ENCODE measurements at regions not wholly inside any gene's neighbourhood (a gene's known extent, or its start where the extent isn't known, plus 50 kb on each side); places are given as distances from the start of the nearest gene placed in this dataset.
A peak's percentile ranks its signal among the peaks of the same experiment; 100 is the strongest.

DNA sequence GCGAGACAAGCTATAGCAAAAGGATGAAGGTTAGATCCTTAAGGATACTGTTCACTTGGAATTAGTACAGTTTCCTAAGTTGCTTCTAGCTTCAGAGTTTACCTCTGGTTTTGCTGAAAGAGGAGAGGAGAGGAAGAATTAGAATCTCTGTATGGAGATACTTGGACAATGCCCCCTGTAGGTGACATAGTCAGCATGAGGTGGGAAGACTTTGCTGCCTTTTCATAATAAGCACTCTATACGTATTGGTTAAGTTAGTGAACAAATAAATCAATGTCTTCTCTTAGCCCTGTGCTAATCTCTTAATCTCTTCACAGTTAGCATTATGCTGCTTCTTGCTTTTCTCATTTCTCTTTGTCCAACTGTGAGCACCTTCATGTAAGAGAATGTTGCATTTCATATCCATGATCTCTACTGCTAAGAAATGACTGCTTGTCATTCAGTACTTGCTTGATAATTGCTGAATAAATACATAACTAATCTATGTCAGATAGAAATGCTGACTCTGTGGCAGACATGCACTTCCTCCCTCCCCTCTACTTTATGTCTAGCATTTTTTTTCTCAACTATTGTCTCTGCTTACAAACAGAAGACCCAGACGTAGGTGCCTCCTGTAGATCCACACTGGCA lies 527.2 kb downstream of the GBA3 start:
- Histone ChIP-seq H3K79me2 (replicated peaks; ENCODE audit: insufficient read depth, low read length) (no peaks in the 10 kb centered on the region), H4K20me1 (ENCODE audit: insufficient read depth) (no peaks in the 10 kb centered on the region), H3K4me2 (ENCODE audit: low read length) (no peak overlapping the region), H3F3A (ENCODE audit: insufficient read depth, low read length, poor library complexity, severe bottlenecking) (no peaks in the 10 kb centered on the region), H3K9ac (ENCODE audit: low read length) (peak overlapping the region; percentile 35), H3K27me3 (ENCODE audit: insufficient read depth, low read depth, low read length) (no peaks in the 10 kb centered on the region), H3K36me3 (ENCODE audit: insufficient read depth, low read length) (no peaks in the 10 kb centered on the region), H3K9me3 (ENCODE audit: low read length) (no peaks in the 10 kb centered on the region), H3K27ac (ENCODE audit: low read length) (peak overlapping the region; percentile 84), H3K9me2 (ENCODE audit: insufficient read depth, low read length) (no peaks in the 10 kb centered on the region), H2AFZ (ENCODE audit: low read depth, low read length) (peak overlapping the region; percentile 10), H3K4me3 (ENCODE audit: low read length) (peak overlapping the region; percentile 19)
- TF ChIP-seq RAD21 (conservative IDR thresholded peaks at IDR 0.05) (peak; percentile 40), SMC3 (conservative IDR thresholded peaks at IDR 0.05; ENCODE audit: poor library complexity) (peak; percentile 42), EP300 (conservative IDR thresholded peaks at IDR 0.05; ENCODE audit: poor library complexity, severe bottlenecking) (peak; percentile 88), POLR2AphosphoS5 (IDR thresholded peaks at IDR 0.05) (peak; percentile 62), MXI1 (conservative IDR thresholded peaks at IDR 0.05; ENCODE audit: poor library complexity, severe bottlenecking) (no peak)
- TF ChIP-seq, protein P1, sequence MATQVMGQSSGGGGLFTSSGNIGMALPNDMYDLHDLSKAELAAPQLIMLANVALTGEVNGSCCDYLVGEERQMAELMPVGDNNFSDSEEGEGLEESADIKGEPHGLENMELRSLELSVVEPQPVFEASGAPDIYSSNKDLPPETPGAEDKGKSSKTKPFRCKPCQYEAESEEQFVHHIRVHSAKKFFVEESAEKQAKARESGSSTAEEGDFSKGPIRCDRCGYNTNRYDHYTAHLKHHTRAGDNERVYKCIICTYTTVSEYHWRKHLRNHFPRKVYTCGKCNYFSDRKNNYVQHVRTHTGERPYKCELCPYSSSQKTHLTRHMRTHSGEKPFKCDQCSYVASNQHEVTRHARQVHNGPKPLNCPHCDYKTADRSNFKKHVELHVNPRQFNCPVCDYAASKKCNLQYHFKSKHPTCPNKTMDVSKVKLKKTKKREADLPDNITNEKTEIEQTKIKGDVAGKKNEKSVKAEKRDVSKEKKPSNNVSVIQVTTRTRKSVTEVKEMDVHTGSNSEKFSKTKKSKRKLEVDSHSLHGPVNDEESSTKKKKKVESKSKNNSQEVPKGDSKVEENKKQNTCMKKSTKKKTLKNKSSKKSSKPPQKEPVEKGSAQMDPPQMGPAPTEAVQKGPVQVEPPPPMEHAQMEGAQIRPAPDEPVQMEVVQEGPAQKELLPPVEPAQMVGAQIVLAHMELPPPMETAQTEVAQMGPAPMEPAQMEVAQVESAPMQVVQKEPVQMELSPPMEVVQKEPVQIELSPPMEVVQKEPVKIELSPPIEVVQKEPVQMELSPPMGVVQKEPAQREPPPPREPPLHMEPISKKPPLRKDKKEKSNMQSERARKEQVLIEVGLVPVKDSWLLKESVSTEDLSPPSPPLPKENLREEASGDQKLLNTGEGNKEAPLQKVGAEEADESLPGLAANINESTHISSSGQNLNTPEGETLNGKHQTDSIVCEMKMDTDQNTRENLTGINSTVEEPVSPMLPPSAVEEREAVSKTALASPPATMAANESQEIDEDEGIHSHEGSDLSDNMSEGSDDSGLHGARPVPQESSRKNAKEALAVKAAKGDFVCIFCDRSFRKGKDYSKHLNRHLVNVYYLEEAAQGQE (IDR thresholded peaks at IDR 0.05; ENCODE audit: borderline replicate concordance), result no peak
- TF ChIP-seq, protein P2, sequence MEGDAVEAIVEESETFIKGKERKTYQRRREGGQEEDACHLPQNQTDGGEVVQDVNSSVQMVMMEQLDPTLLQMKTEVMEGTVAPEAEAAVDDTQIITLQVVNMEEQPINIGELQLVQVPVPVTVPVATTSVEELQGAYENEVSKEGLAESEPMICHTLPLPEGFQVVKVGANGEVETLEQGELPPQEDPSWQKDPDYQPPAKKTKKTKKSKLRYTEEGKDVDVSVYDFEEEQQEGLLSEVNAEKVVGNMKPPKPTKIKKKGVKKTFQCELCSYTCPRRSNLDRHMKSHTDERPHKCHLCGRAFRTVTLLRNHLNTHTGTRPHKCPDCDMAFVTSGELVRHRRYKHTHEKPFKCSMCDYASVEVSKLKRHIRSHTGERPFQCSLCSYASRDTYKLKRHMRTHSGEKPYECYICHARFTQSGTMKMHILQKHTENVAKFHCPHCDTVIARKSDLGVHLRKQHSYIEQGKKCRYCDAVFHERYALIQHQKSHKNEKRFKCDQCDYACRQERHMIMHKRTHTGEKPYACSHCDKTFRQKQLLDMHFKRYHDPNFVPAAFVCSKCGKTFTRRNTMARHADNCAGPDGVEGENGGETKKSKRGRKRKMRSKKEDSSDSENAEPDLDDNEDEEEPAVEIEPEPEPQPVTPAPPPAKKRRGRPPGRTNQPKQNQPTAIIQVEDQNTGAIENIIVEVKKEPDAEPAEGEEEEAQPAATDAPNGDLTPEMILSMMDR (IDR thresholded peaks at IDR 0.05; ENCODE audit: poor library complexity, severe bottlenecking), result peak; percentile 65

DNA sequence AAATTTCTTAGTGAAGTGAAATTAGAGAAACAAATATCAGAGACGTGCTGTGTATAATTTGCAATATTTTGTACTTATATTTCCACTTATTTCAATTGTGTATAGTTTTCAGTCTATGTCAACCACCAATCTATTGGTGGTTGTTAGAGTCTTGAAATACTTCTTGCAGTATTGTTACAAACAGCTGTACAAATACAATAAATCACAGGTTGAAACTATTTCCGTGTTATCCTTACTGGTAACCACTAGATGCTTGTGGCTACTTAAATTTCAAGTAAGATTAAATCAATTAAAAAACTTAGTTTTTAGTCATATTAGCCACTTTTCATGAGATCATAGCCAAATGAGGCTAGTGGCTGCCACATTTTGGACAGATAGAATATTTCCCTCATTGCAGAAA lies 520.5 kb downstream of the GBA3 start:
- H3F3A ChIP-seq (ENCODE audit: insufficient read depth, low read length, poor library complexity, severe bottlenecking), result no peaks in the 10 kb centered on the region
- no peaks in the 10 kb centered on the region for H3K27me3 ChIP-seq (ENCODE audit: insufficient read depth, low read depth, low read length)
- TF ChIP-seq EZH2 (IDR thresholded peaks at IDR 0.05; ENCODE audit: borderline replicate concordance, insufficient read depth, low read length, poor library complexity, severe bottlenecking), result no peak
- TF ChIP-seq, protein P2 (IDR thresholded peaks at IDR 0.05; ENCODE audit: poor library complexity, severe bottlenecking), result no peak
- no peak for TF ChIP-seq RAD21 (conservative IDR thresholded peaks at IDR 0.05)
- TF ChIP-seq, protein P1 (IDR thresholded peaks at IDR 0.05; ENCODE audit: borderline replicate concordance), result no peak
- TF ChIP-seq EP300 (conservative IDR thresholded peaks at IDR 0.05; ENCODE audit: poor library complexity, severe bottlenecking), result no peak
- no peak for TF ChIP-seq POLR2AphosphoS5 (IDR thresholded peaks at IDR 0.05)
- TF ChIP-seq MXI1 (conservative IDR thresholded peaks at IDR 0.05; ENCODE audit: poor library complexity, severe bottlenecking), result no peak
- H3K4me2 ChIP-seq (ENCODE audit: low read length), result no peak overlapping the region
- no peaks in the 10 kb centered on the region for H4K20me1 ChIP-seq (ENCODE audit: insufficient read depth)
- H2AFZ ChIP-seq (ENCODE audit: low read depth, low read length), result no peak overlapping the region
- no peak overlapping the region for H3K4me3 ChIP-seq (ENCODE audit: low read length)
- no peaks in the 10 kb centered on the region for H3K9me3 ChIP-seq (ENCODE audit: low read length)
- no peak overlapping the region for H3K27ac ChIP-seq (ENCODE audit: low read length)
- H3K79me2 ChIP-seq (replicated peaks; ENCODE audit: insufficient read depth, low read length), result no peaks in the 10 kb centered on the region
- no peaks in the 10 kb centered on the region for H3K9me2 ChIP-seq (ENCODE audit: insufficient read depth, low read length)
- H3K9ac ChIP-seq (ENCODE audit: low read length), result no peak overlapping the region
- H3K36me3 ChIP-seq (ENCODE audit: insufficient read depth, low read length), result no peaks in the 10 kb centered on the region

Measured in neural cell (in vitro differentiated cells).